GM19324 (cell line): ENCODE measurements at regions not wholly inside any gene's neighbourhood (a gene's known extent, or its start where the extent isn't known, plus 50 kb on each side); places are given as distances from the start of the nearest gene placed in this dataset.

Experiments used
- ATAC-seq: cut with Tn5 transposase; IDR thresholded peaks from one replicate; pipeline ENCODE4 v1.9.1; 2021; ENCODE audit warnings: mild to moderate bottlenecking, moderate library complexity; ENCODE audit not compliant: unreplicated experiment, low FRiP score

DNA sequence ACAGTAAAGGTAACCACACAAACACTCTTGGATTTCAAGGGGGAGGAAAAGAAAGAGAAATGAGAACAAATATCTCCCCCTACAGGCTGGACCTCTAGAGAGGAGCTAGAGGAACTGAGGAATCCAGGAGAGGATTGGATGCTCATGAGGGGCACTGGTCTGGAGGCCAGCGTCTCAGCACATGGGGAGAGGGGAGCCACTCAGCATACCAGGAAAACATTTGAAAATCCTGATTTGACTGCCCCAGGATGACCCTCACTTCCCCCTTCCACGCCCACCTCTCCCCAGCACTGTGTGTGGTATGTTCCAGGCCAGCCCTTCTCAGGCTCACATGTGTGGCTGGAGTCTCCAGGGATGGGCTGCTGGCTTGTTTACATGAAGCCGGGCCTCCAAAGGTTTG is 396.8 kb upstream of the ID2 start:
- ATAC-seq, result no peak

DNA sequence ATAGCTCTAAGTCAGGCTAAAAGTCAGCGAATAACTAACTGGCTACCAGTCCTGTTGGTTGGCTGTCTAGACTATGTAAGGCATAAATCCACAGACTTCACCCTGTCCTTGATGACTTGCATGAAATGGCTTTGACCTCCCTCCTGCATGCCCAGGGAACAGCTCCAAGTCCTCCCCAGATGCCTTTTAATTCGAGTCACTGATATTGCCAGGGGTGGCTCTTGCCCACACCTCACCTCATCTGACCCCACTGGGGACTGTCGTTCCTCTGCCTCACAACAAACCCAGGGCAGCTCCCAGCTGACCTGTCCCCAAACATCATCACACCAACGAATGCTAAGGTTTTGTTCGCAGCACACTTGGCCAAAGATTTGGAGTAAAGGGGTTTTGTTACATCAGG is 396.0 kb upstream of the ID2 start:
- ATAC-seq, result no peak

DNA sequence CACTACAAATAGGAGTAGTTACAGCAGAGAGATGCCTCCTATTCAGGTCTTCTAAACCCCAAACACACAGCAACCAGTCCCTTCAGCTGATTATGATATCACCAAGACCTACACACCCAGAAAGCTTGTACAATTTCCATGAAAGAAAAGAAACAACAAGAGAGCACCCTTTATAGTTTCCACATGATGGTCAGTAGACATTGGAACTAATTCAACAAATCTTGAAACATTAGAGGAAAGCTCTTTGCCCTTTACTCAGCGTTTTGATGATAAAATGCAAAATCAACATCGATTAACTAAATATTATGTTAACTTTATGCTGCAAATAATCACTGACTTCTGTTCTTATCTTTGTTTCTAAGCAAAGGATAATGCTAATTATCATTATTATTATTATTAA is 393.6 kb upstream of the ID2 start:
- no peak for ATAC-seq

DNA sequence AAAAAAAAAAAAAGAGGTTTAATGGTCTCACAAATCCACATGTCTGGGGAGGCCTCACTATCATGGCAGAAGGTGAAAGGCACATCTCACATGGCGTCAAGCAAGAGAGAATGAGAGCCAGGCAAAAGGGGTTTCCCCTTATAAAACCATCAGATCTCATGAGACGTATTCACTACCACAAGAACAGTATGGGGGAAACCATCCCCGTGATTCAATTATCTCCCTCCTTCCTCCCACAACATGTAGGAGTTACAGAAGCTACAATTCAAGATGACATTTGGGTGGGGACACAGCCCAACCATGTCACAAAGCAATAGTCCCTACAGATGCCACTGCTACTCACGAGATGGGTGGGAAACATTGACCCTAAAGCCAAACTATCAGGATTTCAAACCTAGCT is 392.7 kb upstream of the ID2 start:
- no peak for ATAC-seq

DNA sequence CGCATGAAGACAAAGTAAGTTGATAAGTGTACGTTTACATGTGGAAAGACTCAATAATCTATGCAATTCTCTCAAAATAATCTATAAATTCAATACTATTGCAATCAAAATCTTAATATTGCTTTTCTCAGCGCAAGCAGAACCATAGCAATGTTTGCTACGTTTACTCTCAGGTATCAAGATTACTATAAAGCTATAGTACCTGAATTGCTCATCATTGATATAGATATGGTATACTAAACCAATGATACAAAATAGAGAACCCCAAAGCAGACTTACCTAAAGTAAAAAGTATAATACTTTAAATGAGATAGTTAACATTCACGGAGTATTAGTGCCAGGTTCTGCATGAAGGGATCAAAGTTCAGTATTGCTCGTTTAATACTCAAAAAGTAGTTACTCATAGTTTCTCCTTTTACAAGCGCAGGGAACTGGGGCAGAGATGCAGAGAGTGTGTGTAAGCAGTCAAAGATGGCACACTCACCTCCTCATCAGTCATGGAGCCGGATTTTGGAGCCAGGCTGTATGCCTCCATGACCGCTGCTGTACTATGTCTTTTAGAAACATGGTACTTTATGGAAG is 391.0 kb upstream of the ID2 start:
- ATAC-seq, result no peak

DNA sequence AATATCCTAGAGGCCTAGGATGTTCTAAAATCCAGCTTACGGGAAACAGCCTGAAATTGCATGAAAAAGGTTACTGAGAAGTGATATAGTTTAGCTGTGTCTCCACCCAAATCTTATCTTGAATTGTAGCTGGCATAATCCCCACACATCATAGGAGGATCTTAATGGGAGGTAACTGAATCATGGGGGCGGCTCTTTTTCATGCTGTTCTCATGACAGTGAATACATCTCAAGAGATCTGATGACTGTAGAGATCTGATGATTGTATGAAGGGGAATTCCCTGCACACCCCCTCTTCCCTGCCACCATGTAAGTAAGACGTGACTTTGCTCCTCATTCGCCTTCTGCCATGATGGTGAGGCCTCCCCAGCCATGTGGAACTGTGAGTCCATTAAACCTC is 385.6 kb upstream of the ID2 start:
- ATAC-seq, result no peak

DNA sequence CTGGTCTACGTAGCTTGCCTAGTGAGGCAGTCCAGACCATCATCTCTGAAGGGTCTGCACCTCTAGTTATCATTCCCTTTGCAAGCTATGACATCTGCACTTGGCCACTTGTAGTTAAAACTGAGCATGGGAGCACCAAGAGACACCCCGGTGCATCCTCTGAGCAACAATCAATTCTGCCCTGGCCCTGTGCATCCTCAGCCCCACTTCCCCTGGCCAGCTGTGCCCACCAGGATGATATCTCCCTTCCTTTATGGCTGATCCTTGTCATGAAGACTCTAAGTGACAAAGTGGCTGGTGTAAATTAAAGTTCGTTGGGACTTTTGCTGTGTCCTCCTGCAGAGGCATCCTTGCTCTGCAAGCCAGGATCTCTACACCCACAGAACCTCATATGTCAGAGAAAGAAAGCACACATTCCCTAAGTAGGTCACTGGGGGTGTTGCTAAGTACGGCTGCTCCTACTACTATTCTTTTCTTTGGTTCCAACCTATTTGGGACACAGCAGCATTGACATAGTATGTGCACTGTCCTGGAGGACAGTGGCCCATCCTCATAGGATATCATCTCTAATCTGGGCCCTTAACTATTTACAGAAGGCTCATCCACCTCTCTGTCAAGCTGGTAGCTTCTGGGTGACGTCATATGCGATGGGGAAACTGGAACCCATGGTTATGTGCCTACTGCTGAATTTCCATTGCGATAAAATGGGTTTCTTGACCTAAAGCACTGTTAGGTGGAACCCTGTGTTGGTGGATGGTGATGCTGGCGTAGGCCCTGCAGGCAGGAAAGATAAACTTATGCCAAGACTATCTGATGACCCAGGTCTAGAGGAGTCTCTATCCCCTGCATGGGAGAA is 384.3 kb upstream of the ID2 start:
- ATAC-seq, result no peak

DNA sequence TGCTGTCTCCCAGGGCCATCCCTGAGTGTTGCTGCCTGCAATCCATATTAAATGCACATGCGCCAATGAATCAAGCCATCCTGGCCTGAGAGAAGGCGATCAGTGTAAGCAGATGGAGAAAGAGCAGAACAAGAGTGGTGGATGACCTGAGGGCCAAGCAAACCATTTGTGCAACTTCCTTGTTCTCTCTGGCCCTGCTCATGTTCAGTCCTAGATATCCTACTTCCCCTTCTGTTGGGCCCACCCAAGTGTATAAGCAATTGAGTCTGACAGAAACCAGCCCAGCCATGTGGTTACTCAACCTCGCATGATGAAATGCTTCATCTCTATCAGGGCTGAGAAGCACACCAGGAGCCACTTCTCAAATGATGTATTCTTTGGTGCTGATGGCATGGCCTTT is 383.1 kb upstream of the ID2 start:
- ATAC-seq, result no peak

DNA sequence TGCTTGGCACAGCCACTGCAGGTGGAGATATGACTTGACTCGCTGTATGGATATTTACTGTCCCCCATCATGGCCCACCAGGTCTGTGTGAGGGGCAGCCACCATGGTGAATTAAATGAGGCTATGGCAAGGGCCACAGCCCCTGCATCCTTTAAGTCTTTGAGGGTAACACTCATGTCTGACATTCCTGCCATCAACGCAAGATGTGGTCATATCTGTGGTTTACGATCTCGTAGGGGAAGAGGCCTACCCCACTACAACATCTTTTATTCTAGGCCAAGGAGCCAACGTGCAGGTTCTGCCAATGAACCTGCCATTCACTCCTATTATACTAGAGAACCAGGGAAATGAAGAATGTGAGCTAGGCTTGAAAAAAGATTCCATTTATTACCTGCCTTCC is 381.6 kb upstream of the ID2 start:
- no peak for ATAC-seq

DNA sequence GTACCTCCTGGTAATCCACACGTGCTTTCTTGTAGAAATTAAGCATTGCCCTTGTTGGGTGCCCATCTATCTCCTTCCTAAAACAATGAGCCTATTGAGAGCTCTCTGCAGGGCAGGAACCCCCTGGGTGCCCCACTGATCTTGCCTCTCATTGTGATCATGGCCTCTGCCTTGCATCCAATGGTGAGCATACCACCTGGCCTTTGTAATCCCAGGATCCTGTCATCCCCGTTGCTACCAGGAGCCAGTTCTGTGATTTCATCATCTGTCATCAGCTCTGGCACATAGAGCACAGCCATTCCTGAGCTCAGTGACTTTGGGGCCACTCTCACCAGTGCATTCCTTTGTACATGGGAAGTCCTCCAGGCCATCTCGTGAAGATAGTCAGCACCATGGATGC is 381.0 kb upstream of the ID2 start:
- ATAC-seq, result no peak

DNA sequence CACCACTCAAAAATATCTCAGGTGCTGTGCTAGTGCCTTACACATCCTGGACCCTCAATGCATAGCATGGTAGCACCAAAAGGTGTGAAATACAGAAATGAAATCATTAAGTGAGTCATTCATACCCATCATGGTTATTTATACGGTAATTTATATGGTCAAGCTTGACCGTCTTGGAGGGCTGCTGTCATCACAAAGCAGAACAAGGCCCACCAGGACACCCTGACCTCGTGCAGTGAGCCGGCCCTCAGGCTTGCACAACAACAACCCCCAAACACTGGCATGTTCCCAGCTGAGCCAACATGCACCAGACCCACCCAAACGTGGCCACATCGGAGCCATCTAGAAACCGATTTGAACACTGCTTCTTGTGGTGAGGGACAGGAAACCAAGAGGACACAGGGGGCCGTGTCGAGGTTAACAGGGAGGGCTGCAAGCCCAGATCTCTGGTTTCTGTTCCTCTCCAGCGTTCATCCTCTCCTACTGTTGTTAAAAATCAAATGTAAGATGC is 378.5 kb upstream of the ID2 start:
- peak; percentile 80 for ATAC-seq

DNA sequence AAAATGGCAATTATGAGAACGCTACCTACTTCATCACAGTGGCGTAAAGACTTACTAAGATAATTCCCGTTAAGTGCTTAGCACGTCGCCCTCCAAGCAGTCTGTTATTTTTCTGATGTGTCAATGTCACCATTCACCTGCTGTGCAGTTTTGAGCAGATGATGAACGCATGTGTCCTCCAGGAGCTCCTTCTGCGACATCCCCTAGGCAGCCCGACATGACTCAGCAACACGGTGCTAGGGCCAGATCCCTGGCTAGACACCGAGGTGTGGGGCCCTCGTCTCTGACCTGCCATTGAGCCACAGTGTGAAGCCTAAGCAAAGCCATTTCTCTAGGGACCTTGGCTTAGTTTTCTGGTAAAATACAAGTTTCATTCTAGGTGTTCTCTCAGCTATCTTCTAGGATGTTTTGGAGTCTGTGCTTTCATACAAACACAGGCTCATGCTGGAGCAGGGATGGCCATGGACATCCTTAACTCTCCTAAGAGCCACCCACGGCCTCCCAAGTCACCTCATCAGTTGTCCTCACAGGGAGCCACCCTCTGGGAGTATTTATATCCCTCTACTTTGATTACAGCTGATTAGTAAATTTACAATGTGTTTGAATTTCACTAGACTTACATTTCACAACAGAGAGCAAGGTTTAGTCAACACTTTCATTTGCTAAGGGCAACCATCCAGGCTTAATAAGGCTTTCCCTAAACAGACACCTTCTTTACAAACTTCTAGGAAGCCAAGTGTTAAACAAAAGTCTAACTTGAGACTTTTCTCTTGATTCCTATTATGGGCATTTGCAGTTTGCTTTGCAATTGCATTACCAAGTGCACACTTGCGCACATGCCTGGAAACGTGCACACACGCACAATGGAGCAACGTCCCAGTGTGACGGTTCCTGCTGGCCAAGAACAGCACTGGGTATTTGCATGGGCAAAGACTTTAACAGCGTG is 376.8 kb upstream of the ID2 start:
- ATAC-seq, result no peak

DNA sequence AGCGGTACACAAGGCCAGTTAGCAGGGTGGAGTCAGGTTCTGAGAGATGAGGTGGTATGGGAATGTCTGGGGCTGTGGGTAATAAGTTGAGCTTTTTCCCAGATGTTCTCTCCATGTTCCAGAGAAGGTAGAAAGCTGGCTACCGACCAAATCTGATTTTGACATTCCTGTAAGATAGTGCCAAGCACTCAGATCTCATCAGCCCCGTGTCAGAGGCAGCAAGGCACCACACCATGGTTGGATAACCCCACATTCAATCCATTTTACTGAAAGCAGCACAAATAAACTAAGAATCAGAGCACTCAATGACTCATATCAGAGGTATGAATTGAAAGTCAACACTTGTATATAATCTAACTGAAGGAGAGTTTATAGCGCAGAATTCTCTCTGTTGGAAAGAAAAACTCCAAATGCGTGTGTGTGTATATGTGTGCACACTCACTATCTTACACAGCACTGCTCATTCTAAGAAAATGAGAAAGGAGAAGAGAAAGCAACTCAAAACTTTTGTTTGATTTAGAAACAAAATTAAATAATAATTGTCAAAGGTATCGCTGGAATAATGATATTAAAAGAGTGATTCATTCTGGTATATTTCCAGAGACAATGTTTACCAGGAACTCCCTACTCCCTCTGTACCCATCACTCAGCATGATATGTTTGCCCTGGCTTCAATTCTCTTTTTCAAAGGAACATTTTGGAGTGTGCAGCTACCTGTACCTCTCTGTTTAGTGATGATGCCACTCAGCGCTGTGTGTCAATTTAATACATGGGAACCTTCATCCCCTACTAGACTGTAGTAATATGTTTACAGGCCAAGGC is 375.1 kb upstream of the ID2 start:
- no peak for ATAC-seq

DNA sequence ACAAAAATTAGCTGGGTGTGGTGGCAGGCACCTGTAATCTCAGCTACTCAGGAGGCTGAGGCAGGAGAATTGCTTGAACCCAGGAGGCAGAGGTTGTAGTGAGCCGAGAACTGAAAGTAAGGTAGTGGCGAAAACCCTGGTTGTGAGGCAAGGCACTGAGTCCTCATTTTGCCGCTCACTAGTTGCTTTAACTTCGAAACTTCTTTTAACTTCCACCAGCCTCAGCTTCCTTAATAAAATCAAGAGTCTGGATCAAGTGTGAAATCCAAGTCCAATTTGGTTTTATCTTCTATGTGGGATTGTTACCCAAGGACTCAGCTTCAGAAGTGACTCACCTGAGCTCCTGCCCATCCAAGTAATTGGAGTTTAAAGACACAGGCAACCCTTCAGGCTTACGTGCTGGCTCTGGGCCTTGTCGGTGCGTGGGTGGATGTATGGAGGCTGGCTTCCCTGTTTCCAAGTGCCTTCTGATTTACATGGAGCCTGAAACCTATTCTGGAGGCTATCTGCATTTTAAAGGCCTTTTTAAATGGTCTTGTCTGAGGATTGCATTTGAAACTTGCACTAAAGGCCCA is 374.2 kb upstream of the ID2 start:
- no peak for ATAC-seq

DNA sequence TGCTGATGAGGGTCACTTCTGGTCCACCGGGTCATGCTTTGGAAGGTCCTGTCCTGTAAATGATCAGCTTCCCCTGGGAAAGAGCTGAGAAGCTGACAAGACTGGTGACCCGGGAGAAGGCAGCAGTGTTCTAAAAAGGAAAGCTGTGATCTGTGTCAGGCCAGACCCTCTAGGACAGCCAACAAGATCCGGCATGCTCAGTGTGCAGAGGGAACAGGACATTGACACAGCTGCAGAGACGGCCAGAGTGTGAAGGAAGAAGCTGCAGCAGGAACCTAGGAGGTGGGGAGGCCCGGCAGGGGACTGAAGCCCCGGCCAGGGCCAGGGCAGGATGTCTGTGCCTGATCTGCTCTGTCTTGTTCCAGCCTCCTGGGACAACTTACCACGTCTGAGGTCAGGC is 372.7 kb upstream of the ID2 start:
- no peak for ATAC-seq

DNA sequence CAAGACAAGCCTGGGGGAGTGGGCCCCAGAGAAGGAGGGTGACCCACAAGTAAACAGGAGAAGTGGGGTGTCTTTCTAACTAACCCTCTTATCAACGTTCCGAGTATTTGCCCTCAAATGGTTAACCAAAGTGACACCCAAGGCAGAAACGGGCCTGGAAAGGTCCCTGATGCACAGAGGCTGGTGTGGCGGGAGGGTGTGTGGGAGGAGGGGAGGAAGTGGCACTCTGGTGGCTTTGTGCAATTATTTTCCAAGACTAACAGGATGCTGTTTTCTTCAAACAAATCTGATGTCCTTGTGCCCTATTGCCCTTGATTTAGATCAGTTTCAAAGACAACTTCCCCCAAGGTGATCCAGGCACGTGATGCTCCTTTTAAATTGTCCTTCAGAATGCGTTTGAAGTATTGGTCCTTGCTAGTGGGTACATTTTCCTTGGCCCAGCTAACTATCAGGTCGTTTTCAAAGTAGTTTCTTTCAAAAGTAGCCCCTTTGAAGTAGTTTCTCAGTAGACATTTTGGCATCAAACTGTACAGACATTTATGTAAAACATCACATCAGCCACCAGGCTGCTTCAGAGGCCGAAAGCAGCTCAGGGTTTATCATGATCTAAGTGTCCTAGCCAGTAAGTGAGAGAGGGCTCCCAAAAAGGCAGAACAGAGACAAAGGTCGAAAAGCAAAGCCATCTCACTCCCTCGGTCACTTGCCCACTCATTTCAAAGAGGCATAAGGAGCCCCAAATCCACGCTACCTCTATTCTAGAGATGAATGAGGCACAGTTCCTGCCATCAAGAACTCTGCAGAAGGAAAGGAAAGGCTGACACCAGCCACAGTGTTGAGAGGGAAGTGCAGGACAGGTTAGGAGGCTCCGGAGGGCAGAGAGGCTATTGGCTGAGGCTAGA is 371.1 kb upstream of the ID2 start:
- ATAC-seq, result no peak

DNA sequence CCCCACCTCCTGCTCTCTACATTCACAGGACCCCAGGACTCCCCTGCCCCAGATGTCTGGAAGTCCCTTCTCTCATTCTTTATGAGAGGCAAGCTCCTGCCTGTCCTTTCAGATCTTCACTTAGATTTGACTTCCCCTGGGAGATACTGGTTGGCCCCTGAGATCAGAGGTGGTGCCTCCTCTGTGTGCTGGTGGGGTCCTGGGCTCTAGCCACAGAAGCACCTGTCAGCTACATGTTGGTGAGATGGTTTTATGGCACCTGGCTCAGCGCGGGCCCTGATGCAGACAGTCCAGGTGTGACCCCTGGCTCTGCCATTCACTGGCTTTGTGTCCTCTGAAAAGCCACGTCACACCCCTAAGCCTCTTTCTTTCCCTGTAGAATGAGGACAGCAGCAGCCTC is 369.6 kb upstream of the ID2 start:
- no peak for ATAC-seq

DNA sequence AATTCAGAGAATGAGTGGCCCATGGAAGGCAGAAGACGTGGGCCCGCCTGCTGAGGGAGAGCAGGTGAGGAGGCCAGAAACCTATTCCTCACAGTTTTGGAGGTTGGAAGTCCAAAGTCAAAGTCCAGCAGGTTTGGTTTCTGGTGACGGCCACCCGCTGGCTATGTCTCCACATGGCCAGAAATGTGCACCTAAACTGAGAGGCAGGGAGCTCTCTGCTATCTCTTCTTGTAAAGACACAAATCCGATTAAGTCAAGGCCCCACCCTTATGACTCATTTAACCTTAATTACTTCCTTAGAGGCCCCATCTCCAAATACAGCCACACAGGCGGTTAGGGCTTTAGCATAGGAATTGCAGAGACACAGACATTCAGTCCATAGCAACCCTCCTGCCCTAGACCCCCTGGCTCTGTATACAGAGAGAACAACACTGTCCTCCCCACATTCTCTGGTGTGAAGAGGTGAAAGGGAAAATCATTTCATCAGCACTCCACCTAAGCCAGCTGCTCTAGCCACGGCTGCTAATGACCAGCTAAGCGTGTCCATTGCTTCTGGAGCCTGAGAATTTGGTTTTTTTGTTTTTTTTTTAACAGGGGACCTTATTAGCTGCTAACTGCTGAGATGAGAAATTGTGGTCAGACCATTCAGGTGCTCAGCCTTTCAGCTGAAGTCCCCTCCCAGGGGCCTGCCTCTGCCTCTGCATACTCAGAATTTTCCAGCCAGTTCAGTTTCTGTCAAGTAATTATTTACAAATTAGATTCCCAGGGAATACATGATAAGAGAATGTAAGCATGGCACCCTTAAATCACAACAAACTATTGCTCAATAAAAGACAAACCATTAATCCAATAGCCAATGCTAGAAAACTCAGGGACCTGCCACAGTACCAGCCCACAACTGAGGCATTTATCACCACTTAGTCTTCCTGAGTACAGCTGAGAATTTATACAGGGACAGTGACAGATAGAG is 368.7 kb upstream of the ID2 start:
- peak; percentile 61 for ATAC-seq
